ENCODE measurements at regions not wholly inside any gene's neighbourhood (a gene's known extent, or its start where the extent isn't known, plus 50 kb on each side); places are given as distances from the start of the nearest gene placed in this dataset.

DNA sequence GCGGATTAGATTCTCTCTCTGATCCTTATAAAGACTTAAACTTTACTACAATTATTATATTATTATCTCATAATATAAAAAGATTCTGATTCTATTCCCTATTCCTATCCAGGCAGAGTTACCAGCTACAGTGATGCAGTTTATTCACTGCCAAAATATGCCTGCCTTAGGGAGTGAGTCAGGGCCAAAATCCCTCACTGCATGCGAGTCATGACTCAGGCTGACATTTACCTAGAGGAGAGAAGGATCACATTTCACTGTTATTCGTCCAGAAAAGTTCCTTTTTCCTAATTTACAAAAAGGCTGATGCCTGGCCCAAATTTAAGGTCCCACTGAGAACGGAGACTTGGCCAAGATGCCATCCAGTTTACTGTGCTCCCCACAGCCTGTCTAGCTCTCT is 168.5 kb upstream of the LDB2 start:
- H3K4me1 ChIP-seq, result no peaks in the 10 kb centered on the region
- H3K36me3 ChIP-seq, result no peaks in the 10 kb centered on the region
- no peak for DNase-seq (ENCODE audit: low spot score in 2 of 2)
- H3K9me3 ChIP-seq, result no peaks in the 10 kb centered on the region
- intact Hi-C loops (cut with DNase I; ENCODE audit: low total_unique reads), result no loop called here
- no peaks in the 10 kb centered on the region for H3K27me3 ChIP-seq
- TF ChIP-seq, protein P1, sequence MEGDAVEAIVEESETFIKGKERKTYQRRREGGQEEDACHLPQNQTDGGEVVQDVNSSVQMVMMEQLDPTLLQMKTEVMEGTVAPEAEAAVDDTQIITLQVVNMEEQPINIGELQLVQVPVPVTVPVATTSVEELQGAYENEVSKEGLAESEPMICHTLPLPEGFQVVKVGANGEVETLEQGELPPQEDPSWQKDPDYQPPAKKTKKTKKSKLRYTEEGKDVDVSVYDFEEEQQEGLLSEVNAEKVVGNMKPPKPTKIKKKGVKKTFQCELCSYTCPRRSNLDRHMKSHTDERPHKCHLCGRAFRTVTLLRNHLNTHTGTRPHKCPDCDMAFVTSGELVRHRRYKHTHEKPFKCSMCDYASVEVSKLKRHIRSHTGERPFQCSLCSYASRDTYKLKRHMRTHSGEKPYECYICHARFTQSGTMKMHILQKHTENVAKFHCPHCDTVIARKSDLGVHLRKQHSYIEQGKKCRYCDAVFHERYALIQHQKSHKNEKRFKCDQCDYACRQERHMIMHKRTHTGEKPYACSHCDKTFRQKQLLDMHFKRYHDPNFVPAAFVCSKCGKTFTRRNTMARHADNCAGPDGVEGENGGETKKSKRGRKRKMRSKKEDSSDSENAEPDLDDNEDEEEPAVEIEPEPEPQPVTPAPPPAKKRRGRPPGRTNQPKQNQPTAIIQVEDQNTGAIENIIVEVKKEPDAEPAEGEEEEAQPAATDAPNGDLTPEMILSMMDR (IDR thresholded peaks at IDR 0.05), result no peak
- no peak for TF ChIP-seq POLR2A (IDR thresholded peaks at IDR 0.05)
- no peak for TF ChIP-seq POLR2AphosphoS5 (IDR thresholded peaks at IDR 0.05)
- H3K4me3 ChIP-seq, result no peak overlapping the region
- H3K27ac ChIP-seq, result no peak overlapping the region

DNA sequence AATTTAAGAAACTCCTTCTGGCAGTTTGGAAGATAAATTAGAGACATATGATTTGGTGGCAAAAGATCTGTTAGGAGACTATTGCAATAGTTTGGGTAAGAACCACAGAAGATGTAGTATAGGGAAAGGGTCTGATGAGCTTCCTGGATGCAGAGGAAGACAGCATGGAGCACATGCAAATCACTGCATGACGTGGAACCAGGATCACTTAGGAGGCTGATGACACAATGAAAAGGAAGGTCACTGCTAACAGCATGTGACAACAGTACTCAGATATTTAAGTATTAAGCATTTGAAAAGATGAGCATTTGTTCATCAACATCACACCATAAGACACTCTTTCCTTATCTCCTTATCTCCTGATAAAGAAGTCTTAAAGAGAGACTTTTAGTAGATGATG is 167.8 kb upstream of the LDB2 start:
- no peak overlapping the region for H3K27ac ChIP-seq
- H3K36me3 ChIP-seq, result no peaks in the 10 kb centered on the region
- H3K9me3 ChIP-seq, result no peaks in the 10 kb centered on the region
- TF ChIP-seq POLR2A (IDR thresholded peaks at IDR 0.05) (no peak), POLR2AphosphoS5 (IDR thresholded peaks at IDR 0.05) (no peak)
- TF ChIP-seq, protein P1 (IDR thresholded peaks at IDR 0.05), result no peak
- H3K4me1 ChIP-seq, result no peaks in the 10 kb centered on the region
- H3K27me3 ChIP-seq, result no peaks in the 10 kb centered on the region
- no peak for DNase-seq (ENCODE audit: low spot score in 2 of 2)
- intact Hi-C loops (cut with DNase I; ENCODE audit: low total_unique reads), result no loop called here
- no peak overlapping the region for H3K4me3 ChIP-seq

DNA sequence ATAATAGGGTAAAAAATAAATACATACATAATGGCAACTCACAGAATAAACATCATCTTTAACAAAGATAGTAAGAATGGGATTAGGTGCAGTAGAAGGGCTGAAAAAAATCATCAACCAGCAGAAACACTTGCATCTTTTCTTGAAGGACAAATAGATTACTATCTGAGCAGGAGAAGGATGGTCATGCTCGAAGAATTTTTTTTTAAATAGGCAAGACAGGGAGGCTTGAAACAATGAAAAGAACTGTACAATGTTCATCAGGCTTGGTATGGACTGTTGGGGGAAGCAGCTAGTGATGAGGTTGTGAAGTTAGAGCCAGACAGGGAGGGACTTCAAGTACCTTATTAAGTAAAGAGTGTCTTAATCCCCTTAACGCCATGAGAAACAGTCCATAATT is 167.4 kb upstream of the LDB2 start:
- intact Hi-C loops (cut with DNase I; ENCODE audit: low total_unique reads), result no loop called here

DNA sequence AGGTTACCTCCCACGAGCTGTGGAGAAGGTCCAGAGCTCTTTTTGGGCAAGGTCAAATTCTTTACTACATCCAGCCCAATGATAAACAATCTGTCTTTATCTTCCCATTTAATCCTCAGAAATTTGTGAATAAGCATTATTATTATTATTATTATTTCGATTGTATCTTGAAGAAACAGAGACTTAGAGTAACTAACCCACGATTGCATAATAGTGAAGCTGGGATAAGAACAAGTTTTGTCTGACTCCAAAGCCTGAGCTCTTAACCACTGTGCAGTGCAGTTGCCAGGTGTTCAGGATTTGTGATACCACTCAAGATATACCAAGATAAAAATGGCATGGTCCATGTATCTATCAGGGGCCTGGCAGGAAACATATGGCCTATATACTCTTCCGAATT is 166.5 kb upstream of the LDB2 start:
- intact Hi-C loops (cut with DNase I; ENCODE audit: low total_unique reads), result no loop called here
- H3K27me3 ChIP-seq, result no peaks in the 10 kb centered on the region
- DNase-seq (ENCODE audit: low spot score in 2 of 2), result no peak
- no peak overlapping the region for H3K4me3 ChIP-seq
- no peaks in the 10 kb centered on the region for H3K4me1 ChIP-seq
- TF ChIP-seq POLR2AphosphoS5 (IDR thresholded peaks at IDR 0.05) (no peak), POLR2A (IDR thresholded peaks at IDR 0.05) (no peak)
- TF ChIP-seq, protein P1 (IDR thresholded peaks at IDR 0.05), result no peak
- no peaks in the 10 kb centered on the region for H3K36me3 ChIP-seq
- H3K9me3 ChIP-seq, result no peaks in the 10 kb centered on the region
- no peak overlapping the region for H3K27ac ChIP-seq

More for the DNA sequence above, 167.4 kb upstream of the LDB2 start:
- Histone ChIP-seq H3K27me3 (no peaks in the 10 kb centered on the region), H3K4me3 (no peak overlapping the region), H3K27ac (no peak overlapping the region), H3K36me3 (no peaks in the 10 kb centered on the region), H3K9me3 (no peaks in the 10 kb centered on the region), H3K4me1 (no peaks in the 10 kb centered on the region)
- DNase-seq (ENCODE audit: low spot score in 2 of 2), result no peak
- no peak for TF ChIP-seq POLR2A (IDR thresholded peaks at IDR 0.05)
- TF ChIP-seq POLR2AphosphoS5 (IDR thresholded peaks at IDR 0.05), result no peak
- TF ChIP-seq, protein P1 (IDR thresholded peaks at IDR 0.05), result no peak

DNA sequence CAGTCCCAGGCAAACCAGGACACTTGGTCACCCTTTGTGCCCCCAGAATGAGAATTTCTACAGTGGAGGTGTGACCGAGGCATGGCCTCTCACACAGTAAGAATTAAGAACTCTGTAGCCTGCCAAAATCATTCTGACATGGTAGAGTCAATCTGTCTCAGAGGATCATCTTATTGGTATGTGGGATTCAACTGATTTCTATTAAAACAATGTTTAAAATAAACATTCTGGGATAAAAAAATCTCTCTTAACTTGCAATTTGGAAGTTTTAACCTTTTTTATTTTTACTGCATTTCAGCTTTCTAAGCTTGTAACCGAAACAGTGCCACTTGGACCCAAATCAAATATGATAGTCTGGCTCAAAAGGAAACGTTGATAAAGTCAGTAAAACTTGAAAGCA is 165.4 kb upstream of the LDB2 start:
- TF ChIP-seq, protein P1 (IDR thresholded peaks at IDR 0.05), result no peak
- TF ChIP-seq POLR2A (IDR thresholded peaks at IDR 0.05) (no peak), POLR2AphosphoS5 (IDR thresholded peaks at IDR 0.05) (no peak)
- H3K27me3 ChIP-seq, result no peaks in the 10 kb centered on the region
- no peaks in the 10 kb centered on the region for H3K9me3 ChIP-seq
- H3K4me3 ChIP-seq, result no peak overlapping the region
- no peak for DNase-seq (ENCODE audit: low spot score in 2 of 2)
- H3K27ac ChIP-seq, result no peak overlapping the region
- no peaks in the 10 kb centered on the region for H3K36me3 ChIP-seq
- no peaks in the 10 kb centered on the region for H3K4me1 ChIP-seq
- intact Hi-C loops (cut with DNase I; ENCODE audit: low total_unique reads), result no loop called here

Measured in breast epithelium (tissue), 4 donors.